Calu3 (cell line): ENCODE measurements at regions not wholly inside any gene's neighbourhood (a gene's known extent, or its start where the extent isn't known, plus 50 kb on each side); places are given as distances from the start of the nearest gene placed in this dataset.

Experiments
- BruUV-seq: library from RNA; stranded (reverse); fragments of 400-500 nt; replicated peaks from 2 replicates; lab custom pipeline; 2021; lab: Mats Ljungman, UMichigan
- CTCF ChIA-PET: fragments of 300-600 bp; sonication (Branson Sonifier 250); formaldehyde crosslinking; loops from one replicate; lab custom pipeline; 2022; ENCODE audit warnings: antibody characterized with exemption; lab: Charles Lee
- DNase-seq: peaks from one replicate; pipeline ENCODE4 v3.0.0; 2022
- H3K27ac Mint-ChIP-seq: one replicate; pipeline ENCODE4 v1.8.0; 2022; ENCODE audit warnings: mixed read lengths; ENCODE audit not compliant: unreplicated experiment
- H3K27me3 Mint-ChIP-seq: one replicate; pipeline ENCODE4 v1.8.0; 2022; ENCODE audit warnings: mixed read lengths; ENCODE audit not compliant: unreplicated experiment
- H3K36me3 Mint-ChIP-seq: one replicate; pipeline ENCODE4 v1.8.0; 2022; ENCODE audit warnings: mild to moderate bottlenecking, moderate library complexity, mixed read lengths; ENCODE audit not compliant: insufficient read depth, unreplicated experiment
- H3K4me1 Mint-ChIP-seq: one replicate; pipeline ENCODE4 v1.8.0; 2022; ENCODE audit warnings: mild to moderate bottlenecking, low read depth, mixed read lengths; ENCODE audit not compliant: unreplicated experiment
- H3K4me3 Mint-ChIP-seq: one replicate; pipeline ENCODE4 v1.8.0; 2022; ENCODE audit warnings: mild to moderate bottlenecking, low read depth, moderate library complexity, mixed read lengths; ENCODE audit not compliant: unreplicated experiment
- H3K9me3 Mint-ChIP-seq: one replicate; pipeline ENCODE4 v1.8.0; 2022; ENCODE audit warnings: low read depth, mixed read lengths; ENCODE audit not compliant: unreplicated experiment
- intact Hi-C: fragments of 100-400 bp; cut with micrococcal nuclease; formaldehyde crosslinking; loops from one replicate; pipeline ENCODE4 v1.10.0; 2022; ENCODE audit not compliant: unreplicated experiment
- TF ChIP-seq, protein P1 (sequence below): fragments of 200-600 bp; IDR thresholded peaks from one replicate; pipeline ENCODE4 v1.8.0; 2022; ENCODE audit warnings: antibody characterized with exemption; ENCODE audit not compliant: unreplicated experiment

DNA sequence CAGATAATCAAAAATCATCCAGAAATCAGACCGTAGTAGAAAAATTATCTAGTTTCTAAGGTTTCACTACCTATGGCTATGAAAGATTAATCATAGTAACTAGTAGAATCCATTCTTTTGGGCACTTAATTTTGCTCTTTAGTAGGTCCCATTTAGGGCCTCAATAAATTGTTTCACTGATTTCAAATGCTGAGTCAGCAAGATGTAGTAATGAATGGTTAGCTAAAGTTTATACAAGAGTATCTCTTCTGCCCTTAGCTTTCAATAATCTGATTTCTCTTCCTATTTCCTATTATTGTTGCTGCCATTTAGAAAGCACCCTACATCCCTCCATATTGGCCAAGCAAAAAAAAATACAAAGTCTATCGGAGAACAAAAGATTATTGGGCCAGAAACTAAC, 283.2 kb upstream of the PCDH10 start:
- no peaks in the 10 kb centered on the region for H3K4me1 Mint-ChIP-seq

DNA sequence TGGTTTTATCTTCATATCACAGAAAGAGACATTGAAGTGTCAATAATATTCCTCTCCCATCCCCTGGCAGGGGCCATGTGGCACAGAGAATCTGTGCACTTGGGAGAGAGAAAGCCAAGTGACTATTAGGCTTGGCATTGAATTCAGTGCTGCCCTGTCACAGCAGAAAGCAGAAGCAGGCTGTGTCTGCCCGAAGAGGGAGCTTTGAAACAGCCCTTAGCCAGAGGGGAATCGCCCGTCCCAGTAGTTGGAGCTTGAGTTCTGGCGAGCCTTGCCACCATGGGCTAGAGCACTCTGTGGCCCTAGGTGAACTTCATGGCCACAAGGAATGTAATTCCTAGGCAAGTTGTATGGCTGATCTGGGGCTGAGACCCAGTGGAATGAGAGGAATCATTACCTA, 282.5 kb upstream of the PCDH10 start:
- Mint-ChIP-seq H3K9me3 (no peaks in the 10 kb centered on the region), H3K27me3 (no peaks in the 10 kb centered on the region), H3K27ac (no peak overlapping the region), H3K36me3 (no peaks in the 10 kb centered on the region), H3K4me1 (no peaks in the 10 kb centered on the region), H3K4me3 (no peak overlapping the region)
- DNase-seq, result no peak
- CTCF ChIA-PET, result no interaction called here
- TF ChIP-seq, protein P1, sequence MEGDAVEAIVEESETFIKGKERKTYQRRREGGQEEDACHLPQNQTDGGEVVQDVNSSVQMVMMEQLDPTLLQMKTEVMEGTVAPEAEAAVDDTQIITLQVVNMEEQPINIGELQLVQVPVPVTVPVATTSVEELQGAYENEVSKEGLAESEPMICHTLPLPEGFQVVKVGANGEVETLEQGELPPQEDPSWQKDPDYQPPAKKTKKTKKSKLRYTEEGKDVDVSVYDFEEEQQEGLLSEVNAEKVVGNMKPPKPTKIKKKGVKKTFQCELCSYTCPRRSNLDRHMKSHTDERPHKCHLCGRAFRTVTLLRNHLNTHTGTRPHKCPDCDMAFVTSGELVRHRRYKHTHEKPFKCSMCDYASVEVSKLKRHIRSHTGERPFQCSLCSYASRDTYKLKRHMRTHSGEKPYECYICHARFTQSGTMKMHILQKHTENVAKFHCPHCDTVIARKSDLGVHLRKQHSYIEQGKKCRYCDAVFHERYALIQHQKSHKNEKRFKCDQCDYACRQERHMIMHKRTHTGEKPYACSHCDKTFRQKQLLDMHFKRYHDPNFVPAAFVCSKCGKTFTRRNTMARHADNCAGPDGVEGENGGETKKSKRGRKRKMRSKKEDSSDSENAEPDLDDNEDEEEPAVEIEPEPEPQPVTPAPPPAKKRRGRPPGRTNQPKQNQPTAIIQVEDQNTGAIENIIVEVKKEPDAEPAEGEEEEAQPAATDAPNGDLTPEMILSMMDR, result no peak
- intact Hi-C loops, result no loop called here
- BruUV-seq, result no TSS peak

More for the DNA sequence above, 283.2 kb upstream of the PCDH10 start:
- TF ChIP-seq, protein P1, result no peak
- Mint-ChIP-seq H3K27me3 (no peaks in the 10 kb centered on the region), H3K27ac (no peak overlapping the region), H3K36me3 (no peaks in the 10 kb centered on the region), H3K9me3 (no peaks in the 10 kb centered on the region), H3K4me3 (no peak overlapping the region)
- DNase-seq, result no peak
- intact Hi-C loops, result no loop called here
- no TSS peak for BruUV-seq
- CTCF ChIA-PET, result no interaction called here

DNA sequence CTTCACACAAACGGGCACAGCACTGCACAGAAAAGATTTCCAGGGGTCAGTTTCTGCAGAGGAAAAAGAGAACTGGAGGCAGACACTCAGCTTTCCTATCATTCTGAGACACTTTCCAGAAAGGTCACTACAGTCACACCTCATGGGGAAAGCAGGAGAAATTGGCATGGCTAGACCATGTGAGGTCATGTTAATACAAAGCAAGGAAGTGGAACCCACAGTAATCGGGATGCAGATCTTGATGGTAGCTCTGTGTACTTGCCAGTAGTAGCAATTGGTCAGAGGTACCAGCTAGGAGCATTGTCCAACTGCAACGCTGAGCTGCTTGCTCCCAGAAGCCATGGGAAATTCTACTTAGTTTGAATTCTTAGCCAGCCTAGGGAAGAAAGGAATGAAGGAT, 255.3 kb upstream of the PCDH10 start:
- Mint-ChIP-seq H3K36me3 (no peaks in the 10 kb centered on the region), H3K27ac (no peak overlapping the region)
- no peak for DNase-seq

DNA sequence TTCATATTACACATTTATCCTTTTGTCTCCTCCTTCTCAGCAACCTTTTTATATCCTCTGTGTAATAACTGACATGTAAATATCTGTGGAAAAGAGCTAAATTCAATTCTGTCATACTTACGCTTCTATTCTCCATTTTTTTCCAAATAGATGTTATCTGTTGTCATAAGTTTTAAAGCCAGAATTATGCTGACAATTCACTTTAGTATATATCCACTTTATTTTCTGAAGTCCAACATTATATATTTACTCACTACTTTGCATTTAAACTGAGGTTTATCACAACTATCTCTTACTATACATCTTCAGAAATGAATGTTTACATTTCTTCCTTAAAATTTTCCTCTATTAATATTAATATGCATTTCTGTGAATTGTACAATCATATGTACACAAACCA, 247.9 kb upstream of the PCDH10 start:
- Mint-ChIP-seq H3K27ac (no peak overlapping the region), H3K27me3 (no peaks in the 10 kb centered on the region), H3K4me3 (no peak overlapping the region), H3K9me3 (no peaks in the 10 kb centered on the region), H3K36me3 (no peaks in the 10 kb centered on the region), H3K4me1 (no peaks in the 10 kb centered on the region)
- BruUV-seq, result no TSS peak
- CTCF ChIA-PET, result no interaction called here
- intact Hi-C loops, result no loop called here
- TF ChIP-seq, protein P1, result no peak
- DNase-seq, result no peak

More for the DNA sequence above, 255.3 kb upstream of the PCDH10 start:
- TF ChIP-seq, protein P1, result no peak
- no TSS peak for BruUV-seq
- intact Hi-C loops, result no loop called here
- peaks cover 3% of the 10 kb centered on the region for H3K9me3 Mint-ChIP-seq
- no peak overlapping the region for H3K4me3 Mint-ChIP-seq
- no peaks in the 10 kb centered on the region for H3K27me3 Mint-ChIP-seq
- CTCF ChIA-PET, result no interaction called here
- H3K4me1 Mint-ChIP-seq, result no peaks in the 10 kb centered on the region
